Gastrocnemius medialis (tissue), 4 donors: ENCODE measurements at regions not wholly inside any gene's neighbourhood (a gene's known extent, or its start where the extent isn't known, plus 50 kb on each side); places are given as distances from the start of the nearest gene placed in this dataset.

Source experiments
- CTCF ChIP-seq, 5 experiments: fragments of 450-650 bp in 3 of 5; fragments of 200-600 bp in 2 of 5; sonication (generic) in 2 of 5; IDR thresholded peaks in 4 of 5; conservative IDR thresholded peaks in 1 of 5; 1 replicate in 4 of 5; 2 replicates in 1 of 5; pipeline ENCODE4 v1.5.1; 2016 to 2019; ENCODE audit warnings: antibody characterized with exemption in 5 of 5, mild to moderate bottlenecking in 3 of 5, moderate library complexity in 3 of 5
- POLR2A ChIP-seq, 2 donors: fragments of 450-650 bp; IDR thresholded peaks; one replicate each; pipeline ENCODE4 v1.6.1; 2017; ENCODE audit warnings: antibody characterized with exemption in 2 of 2, mild to moderate bottlenecking in 2 of 2, moderate library complexity in 2 of 2

- TF ChIP-seq CTCF (IDR thresholded peaks at IDR 0.05 in 4 of 5, conservative IDR thresholded peaks at IDR 0.05 in 1 of 5) (no peak), POLR2A (IDR thresholded peaks at IDR 0.05) (no peak)
Observed at GRCh38 chr5:112668016-112668415, 69.7 kb upstream of the APC start.
